Ascending aorta (tissue), 2 donors: ENCODE measurements at regions not wholly inside any gene's neighbourhood (a gene's known extent, or its start where the extent isn't known, plus 50 kb on each side); places are given as distances from the start of the nearest gene placed in this dataset.
A peak's percentile ranks its signal among the peaks of the same experiment; 100 is the strongest.
"Not testable (repeated sequence)": the region's sequence is repeated elsewhere in the genome, so short reads cannot be mapped to it uniquely, and the experiment has no call there.

Source experiments
- DNase-seq, 2 donors: peaks; one replicate each; pipeline ENCODE4 v3.0.0-alpha.2; 2019; ENCODE audit warnings: low spot score in 2 of 2
- H3K27ac ChIP-seq, 2 donors: fragments of 200-600 bp; sonication (generic); one replicate each; pipeline ENCODE4 v1.5.1; 2016 to 2017; ENCODE audit warnings: mild to moderate bottlenecking in 1 of 2
- H3K27me3 ChIP-seq: fragments of 200-600 bp; sonication (generic); one replicate; pipeline ENCODE4 v1.5.1; 2017
- H3K36me3 ChIP-seq, 2 donors: fragments of 200-600 bp; sonication (generic); one replicate each; pipeline ENCODE4 v1.5.1; 2016
- H3K4me1 ChIP-seq, 2 donors: fragments of 200-600 bp; sonication (generic); one replicate each; pipeline ENCODE4 v1.5.1; 2016 to 2017; ENCODE audit warnings: mild to moderate bottlenecking in 1 of 2
- H3K4me3 ChIP-seq, 2 donors: fragments of 200-600 bp; sonication (generic); one replicate each; pipeline ENCODE4 v1.5.1; 2016 to 2017; ENCODE audit warnings: mild to moderate bottlenecking in 1 of 2
- H3K9me3 ChIP-seq, 2 donors: fragments of 200-600 bp; sonication (generic); one replicate each; pipeline ENCODE4 v1.5.1; 2016
- CTCF ChIP-seq, 3 experiments: fragments of 200-600 bp in 2 of 3; fragments of 450-650 bp in 1 of 3; sonication (generic) in 2 of 3; IDR thresholded peaks; one replicate each; pipeline ENCODE4 v1.5.1; 2016 to 2019; ENCODE audit warnings: antibody characterized with exemption in 3 of 3, mild to moderate bottlenecking in 1 of 3, moderate library complexity in 1 of 3
- intact Hi-C: fragments of 100-400 bp; cut with DNase I; formaldehyde crosslinking; loops from one replicate; pipeline ENCODE4 v1.15.1; 2023

GRCh38 chr13:44802491-44802890 is 186.8 kb downstream of the NUFIP1 start:
- intact Hi-C loops = no loop called here
- DNase-seq = no peak
- Histone ChIP-seq H3K9me3 (no peaks in the 10 kb centered on the region), H3K27ac (no peak overlapping the region), H3K27me3 (no peaks in the 10 kb centered on the region), H3K36me3 (no peaks in the 10 kb centered on the region), H3K4me1 (peaks cover 0 to 3% of the 10 kb centered on the region in 2 donors), H3K4me3 (no peak overlapping the region)
- no peak for TF ChIP-seq CTCF (IDR thresholded peaks at IDR 0.05)

- no peak overlapping the region for H3K27ac ChIP-seq
- intact Hi-C loops = no loop called here
- DNase-seq = no peak
- H3K9me3 ChIP-seq = no peaks in the 10 kb centered on the region
- no peak for TF ChIP-seq CTCF (IDR thresholded peaks at IDR 0.05)
- H3K4me3 ChIP-seq = no peak overlapping the region
- peaks cover 0 to 3% of the 10 kb centered on the region in 2 donors for H3K4me1 ChIP-seq
- no peaks in the 10 kb centered on the region for H3K27me3 ChIP-seq
- no peaks in the 10 kb centered on the region for H3K36me3 ChIP-seq
These were observed 187.3 kb downstream of the NUFIP1 start for GRCh38 chr13:44801990-44802389.

GRCh38 chr13:44800626-44801025 is 188.6 kb downstream of the NUFIP1 start:
- DNase-seq = no peak
- intact Hi-C loops = no loop called here
- Histone ChIP-seq H3K27ac (no peak overlapping the region), H3K9me3 (no peaks in the 10 kb centered on the region), H3K4me1 (no peaks in the 10 kb centered on the region), H3K36me3 (no peaks in the 10 kb centered on the region), H3K27me3 (no peaks in the 10 kb centered on the region), H3K4me3 (no peak overlapping the region)
- TF ChIP-seq CTCF (IDR thresholded peaks at IDR 0.05) = no peak

- Histone ChIP-seq H3K27ac (peak overlapping the region in 1 of 2 donors; percentile 26), H3K9me3 (no peaks in the 10 kb centered on the region), H3K4me1 (no peaks in the 10 kb centered on the region), H3K4me3 (no peak overlapping the region), H3K36me3 (no peaks in the 10 kb centered on the region), H3K27me3 (no peaks in the 10 kb centered on the region)
- TF ChIP-seq CTCF (IDR thresholded peaks at IDR 0.05) = no peak
- intact Hi-C loops = no loop called here
- DNase-seq = no peak
These were observed 191.6 kb downstream of the NUFIP1 start for GRCh38 chr13:44797685-44798084.

GRCh38 chr13:44796597-44797490 is 192.4 kb downstream of the NUFIP1 start:
- H3K36me3 ChIP-seq = no peaks in the 10 kb centered on the region
- DNase-seq = no peak
- intact Hi-C loops = no loop called here
- H3K27ac ChIP-seq = peak overlapping the region; percentile 24 to 26
- H3K4me3 ChIP-seq = no peak overlapping the region
- no peaks in the 10 kb centered on the region for H3K27me3 ChIP-seq
- no peak for TF ChIP-seq CTCF (IDR thresholded peaks at IDR 0.05)
- H3K9me3 ChIP-seq = no peaks in the 10 kb centered on the region
- H3K4me1 ChIP-seq = no peaks in the 10 kb centered on the region

GRCh38 chr13:44796039-44796438 is 193.2 kb downstream of the NUFIP1 start:
- H3K27me3 ChIP-seq, intact Hi-C loops, H3K4me1 ChIP-seq: not testable (repeated sequence)

More at GRCh38 chr13:44796039-44796438, 193.2 kb downstream of the NUFIP1 start:
- H3K27ac ChIP-seq, DNase-seq, H3K36me3 ChIP-seq, H3K9me3 ChIP-seq, H3K4me3 ChIP-seq: not testable (repeated sequence)
